ENCODE measurements at regions not wholly inside any gene's neighbourhood (a gene's known extent, or its start where the extent isn't known, plus 50 kb on each side); places are given as distances from the start of the nearest gene placed in this dataset.

DNA sequence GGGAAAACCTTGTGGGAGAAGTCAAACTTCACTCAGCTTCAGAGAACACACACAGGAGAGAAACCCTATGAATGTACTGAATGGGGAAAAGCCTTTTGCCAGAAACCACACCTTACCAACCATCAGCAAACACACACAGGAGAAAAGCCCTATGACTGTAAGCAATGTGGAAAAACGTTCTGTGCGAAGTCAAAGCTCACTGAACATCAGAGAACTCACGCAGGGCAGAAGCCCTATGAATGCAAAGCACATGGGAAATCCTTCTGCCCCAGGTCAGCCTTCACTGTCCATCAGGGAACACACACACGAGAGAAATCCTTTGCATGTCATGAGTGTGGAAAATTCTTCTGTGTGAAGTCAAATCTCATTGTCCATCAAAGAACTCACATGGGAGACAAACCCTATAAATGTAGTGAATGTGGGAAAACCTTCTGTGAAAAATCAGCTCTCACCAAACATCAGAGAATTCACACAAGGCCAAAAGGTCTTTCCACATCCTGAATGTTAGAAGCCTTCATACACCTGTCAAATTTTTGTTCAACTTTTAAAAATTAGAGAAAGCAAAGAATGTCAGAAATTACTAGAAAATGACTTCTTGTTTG, 199.4 kb downstream of the SMIM20 start:
- DNase-seq (ENCODE audit: low read depth, low spot score) = no peak
- H3K9me3 ChIP-seq (ENCODE audit: low read depth, low read length) = no peaks in the 10 kb centered on the region
- no peaks in the 10 kb centered on the region for H3K36me3 ChIP-seq (ENCODE audit: insufficient read depth, low read length)
- H3K4me3 ChIP-seq = no peak overlapping the region
- no peak for TF ChIP-seq POLR2AphosphoS5 (IDR thresholded peaks at IDR 0.05; ENCODE audit: borderline replicate concordance, low read depth, low read length)
- no peak for TF ChIP-seq EZH2 (IDR thresholded peaks at IDR 0.05)
- TF ChIP-seq FOXP2 (optimal IDR thresholded peaks at IDR 0.05; ENCODE audit: control extremely low read depth, extremely low read length, insufficient read depth) = no peak
- no peak overlapping the region for H3K9ac ChIP-seq (ENCODE audit: insufficient read length)
- no peak overlapping the region for H3K27ac ChIP-seq

DNA sequence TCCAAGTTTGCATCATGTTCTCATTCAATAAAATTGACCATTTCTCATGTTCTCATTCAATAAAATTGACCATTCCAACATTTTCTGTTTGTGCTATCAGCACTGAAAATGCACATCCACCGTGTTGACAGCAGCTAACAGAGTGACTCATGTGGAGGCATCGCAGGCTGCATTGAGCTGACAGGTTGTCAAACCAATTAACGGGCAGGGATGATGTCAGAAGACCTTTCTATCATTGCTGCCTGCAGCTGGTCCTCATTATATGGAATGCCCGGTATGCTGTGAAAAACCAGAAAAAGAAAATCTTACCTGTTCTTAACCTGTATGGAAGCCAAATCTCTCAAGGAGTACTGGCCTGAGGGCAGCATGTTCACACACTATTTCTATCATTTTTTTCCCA, 202.0 kb downstream of the SMIM20 start:
- TF ChIP-seq FOXP2 (optimal IDR thresholded peaks at IDR 0.05; ENCODE audit: control extremely low read depth, extremely low read length, insufficient read depth) = no peak
- TF ChIP-seq EZH2 (IDR thresholded peaks at IDR 0.05) = no peak
- no peak for TF ChIP-seq POLR2AphosphoS5 (IDR thresholded peaks at IDR 0.05; ENCODE audit: borderline replicate concordance, low read depth, low read length)
- H3K9me3 ChIP-seq (ENCODE audit: low read depth, low read length) = no peaks in the 10 kb centered on the region
- no peak overlapping the region for H3K4me3 ChIP-seq
- H3K9ac ChIP-seq (ENCODE audit: insufficient read length) = no peak overlapping the region
- H3K36me3 ChIP-seq (ENCODE audit: insufficient read depth, low read length) = no peaks in the 10 kb centered on the region
- DNase-seq (ENCODE audit: low read depth, low spot score) = no peak
- no peak overlapping the region for H3K27ac ChIP-seq

DNA sequence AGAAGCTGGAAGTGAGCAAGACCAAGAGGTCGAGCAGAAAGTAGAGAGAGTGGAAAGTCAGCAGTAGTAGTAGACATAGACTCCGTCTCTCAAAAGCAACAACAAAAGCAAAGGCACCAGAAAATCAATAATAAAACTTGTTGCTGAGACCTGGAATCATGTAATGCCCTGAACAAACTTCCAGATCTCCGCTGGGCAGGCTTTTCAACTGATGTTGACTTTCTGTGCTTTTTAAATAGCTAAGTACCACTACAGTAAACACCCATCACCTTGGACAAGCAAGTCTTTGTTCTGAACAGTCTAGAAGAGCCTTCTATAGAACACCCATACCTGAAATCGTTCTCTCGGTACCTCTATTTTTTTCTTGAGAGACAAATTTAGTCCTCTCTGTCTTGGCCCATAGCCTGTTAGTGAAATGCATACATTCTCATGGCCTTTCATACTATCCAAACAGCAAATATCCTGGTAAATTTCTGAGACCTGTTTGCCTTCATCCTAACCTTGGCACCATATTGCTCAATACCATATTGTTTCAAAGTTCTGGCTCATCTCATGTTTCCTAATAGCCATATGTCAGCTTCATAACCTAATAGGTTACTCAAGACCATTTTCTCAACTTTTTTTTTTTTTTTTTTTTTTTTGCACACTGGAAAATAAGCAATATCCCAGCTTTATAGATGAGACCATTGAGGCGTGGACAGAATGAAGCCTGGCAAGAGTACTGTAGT, 200.6 kb upstream of the RBPJ start:
- TF ChIP-seq EZH2 (IDR thresholded peaks at IDR 0.05) = no peak
- no peak for TF ChIP-seq FOXP2 (optimal IDR thresholded peaks at IDR 0.05; ENCODE audit: control extremely low read depth, extremely low read length, insufficient read depth)
- no peak for TF ChIP-seq POLR2AphosphoS5 (IDR thresholded peaks at IDR 0.05; ENCODE audit: borderline replicate concordance, low read depth, low read length)
- H3K36me3 ChIP-seq (ENCODE audit: insufficient read depth, low read length) = no peaks in the 10 kb centered on the region
- no peaks in the 10 kb centered on the region for H3K9me3 ChIP-seq (ENCODE audit: low read depth, low read length)
- DNase-seq (ENCODE audit: low read depth, low spot score) = no peak
- no peak overlapping the region for H3K9ac ChIP-seq (ENCODE audit: insufficient read length)
- no peak overlapping the region for H3K4me3 ChIP-seq
- H3K27ac ChIP-seq = no peak overlapping the region

DNA sequence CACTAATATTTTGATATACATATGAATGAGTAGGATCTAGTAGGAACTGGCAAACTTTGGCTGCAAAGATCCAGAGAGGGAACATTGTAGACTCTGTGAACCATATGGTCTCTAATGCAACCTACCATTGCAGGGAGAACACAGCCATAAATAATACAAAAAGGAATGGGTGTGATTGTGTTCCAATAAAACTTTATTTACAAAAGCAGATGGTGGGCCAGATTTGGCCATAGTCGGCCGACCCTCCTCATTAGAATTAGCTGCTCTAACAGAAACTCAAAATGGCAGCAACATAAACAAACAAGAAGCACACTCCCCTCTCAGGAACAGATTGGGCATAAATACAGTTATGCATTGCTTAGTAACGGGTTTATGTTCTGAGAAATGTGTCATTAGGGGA, 198.1 kb upstream of the RBPJ start:
- Histone ChIP-seq H3K27ac (no peak overlapping the region), H3K9ac (ENCODE audit: insufficient read length) (no peak overlapping the region), H3K4me3 (no peak overlapping the region), H3K9me3 (ENCODE audit: low read depth, low read length) (no peaks in the 10 kb centered on the region), H3K36me3 (ENCODE audit: insufficient read depth, low read length) (no peaks in the 10 kb centered on the region)
- no peak for TF ChIP-seq FOXP2 (optimal IDR thresholded peaks at IDR 0.05; ENCODE audit: control extremely low read depth, extremely low read length, insufficient read depth)
- no peak for TF ChIP-seq EZH2 (IDR thresholded peaks at IDR 0.05)
- TF ChIP-seq POLR2AphosphoS5 (IDR thresholded peaks at IDR 0.05; ENCODE audit: borderline replicate concordance, low read depth, low read length) = no peak
- no peak for DNase-seq (ENCODE audit: low read depth, low spot score)

DNA sequence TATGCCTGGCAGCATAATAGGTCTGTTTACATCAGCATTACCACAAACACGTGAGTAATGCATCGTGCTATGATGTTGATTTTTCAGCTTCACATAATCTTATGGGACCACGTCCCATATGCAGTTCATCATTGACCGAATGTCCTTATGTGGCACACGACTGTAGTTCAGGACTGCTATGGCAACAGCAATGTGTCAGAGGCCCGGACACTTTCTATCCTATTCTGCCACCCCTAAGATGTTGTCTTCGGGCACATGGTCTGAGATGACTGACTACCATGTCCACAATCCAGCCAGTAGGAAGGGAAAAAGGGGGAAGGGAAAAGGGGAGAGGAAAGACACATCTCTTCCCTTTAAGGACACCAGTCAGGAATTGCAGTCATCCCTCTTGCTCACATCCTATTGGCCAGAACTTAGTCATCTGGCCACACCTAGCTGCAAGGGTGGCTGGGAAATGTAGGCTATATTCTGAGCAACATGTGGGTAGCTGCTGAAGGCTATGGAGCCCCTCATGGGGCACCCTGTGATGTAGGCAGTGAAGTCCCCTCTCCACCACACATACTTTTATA, 196.0 kb upstream of the RBPJ start:
- no peak overlapping the region for H3K9ac ChIP-seq (ENCODE audit: insufficient read length)
- TF ChIP-seq POLR2AphosphoS5 (IDR thresholded peaks at IDR 0.05; ENCODE audit: borderline replicate concordance, low read depth, low read length) (no peak), FOXP2 (optimal IDR thresholded peaks at IDR 0.05; ENCODE audit: control extremely low read depth, extremely low read length, insufficient read depth) (no peak), EZH2 (IDR thresholded peaks at IDR 0.05) (no peak)
- no peaks in the 10 kb centered on the region for H3K9me3 ChIP-seq (ENCODE audit: low read depth, low read length)
- no peak overlapping the region for H3K4me3 ChIP-seq
- no peaks in the 10 kb centered on the region for H3K36me3 ChIP-seq (ENCODE audit: insufficient read depth, low read length)
- H3K27ac ChIP-seq = no peak overlapping the region
- DNase-seq (ENCODE audit: low read depth, low spot score) = no peak

DNA sequence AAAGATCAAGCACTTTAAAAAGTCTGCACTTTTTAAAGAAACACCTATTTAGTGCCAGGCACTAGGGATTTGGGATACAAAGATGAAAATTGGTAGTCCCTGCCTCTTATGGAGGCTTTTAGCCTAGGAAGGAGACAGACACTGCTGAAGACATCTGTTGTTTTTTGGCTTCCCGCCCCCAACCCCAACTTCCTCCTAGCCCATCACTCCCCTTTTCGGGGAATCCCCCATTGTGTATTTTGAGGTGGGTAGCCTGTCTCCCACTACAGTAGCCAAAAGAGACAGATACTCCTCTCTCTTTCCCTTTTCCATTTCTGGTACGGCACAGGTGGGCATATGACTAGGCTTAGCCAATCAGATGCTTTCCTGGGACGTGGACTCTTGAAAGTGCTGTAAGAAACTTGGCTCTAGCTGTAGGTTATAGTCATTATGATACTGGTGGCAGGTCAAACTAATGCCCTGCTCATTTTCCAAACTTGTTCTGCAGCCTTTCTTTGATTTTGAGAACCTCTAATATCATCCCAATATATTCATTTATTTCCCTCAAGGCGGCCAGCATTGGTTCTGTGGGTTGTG, 194.6 kb upstream of the RBPJ start:
- H3K9me3 ChIP-seq (ENCODE audit: low read depth, low read length) = no peaks in the 10 kb centered on the region
- H3K9ac ChIP-seq (ENCODE audit: insufficient read length) = no peak overlapping the region
- no peak overlapping the region for H3K27ac ChIP-seq
- no peaks in the 10 kb centered on the region for H3K36me3 ChIP-seq (ENCODE audit: insufficient read depth, low read length)
- TF ChIP-seq EZH2 (IDR thresholded peaks at IDR 0.05) (no peak), POLR2AphosphoS5 (IDR thresholded peaks at IDR 0.05; ENCODE audit: borderline replicate concordance, low read depth, low read length) (no peak), FOXP2 (optimal IDR thresholded peaks at IDR 0.05; ENCODE audit: control extremely low read depth, extremely low read length, insufficient read depth) (no peak)
- no peak for DNase-seq (ENCODE audit: low read depth, low spot score)
- H3K4me3 ChIP-seq = no peak overlapping the region

DNA sequence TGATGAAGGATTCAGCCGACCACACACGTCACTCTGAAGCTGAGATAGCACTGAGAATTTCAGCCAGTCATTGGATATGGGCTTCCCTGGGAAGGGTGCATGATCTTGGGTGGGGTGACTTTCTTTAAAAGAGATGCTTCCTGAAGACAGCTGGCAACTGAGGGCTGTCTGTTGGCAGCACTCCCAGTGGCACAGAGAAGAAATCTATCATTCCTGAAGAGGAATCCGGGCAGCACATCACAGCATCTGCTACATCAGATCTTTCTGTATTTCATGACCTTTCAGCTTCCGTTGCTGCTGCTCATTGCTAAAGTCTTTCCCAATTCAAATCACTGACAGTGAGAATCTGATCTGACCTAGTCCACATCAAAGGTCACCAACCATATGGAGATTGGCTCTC, 193.8 kb upstream of the RBPJ start:
- no peaks in the 10 kb centered on the region for H3K9me3 ChIP-seq (ENCODE audit: low read depth, low read length)
- DNase-seq (ENCODE audit: low read depth, low spot score) = no peak
- no peak for TF ChIP-seq FOXP2 (optimal IDR thresholded peaks at IDR 0.05; ENCODE audit: control extremely low read depth, extremely low read length, insufficient read depth)
- no peak for TF ChIP-seq EZH2 (IDR thresholded peaks at IDR 0.05)
- TF ChIP-seq POLR2AphosphoS5 (IDR thresholded peaks at IDR 0.05; ENCODE audit: borderline replicate concordance, low read depth, low read length) = no peak
- no peak overlapping the region for H3K4me3 ChIP-seq
- no peak overlapping the region for H3K27ac ChIP-seq
- no peaks in the 10 kb centered on the region for H3K36me3 ChIP-seq (ENCODE audit: insufficient read depth, low read length)
- H3K9ac ChIP-seq (ENCODE audit: insufficient read length) = no peak overlapping the region

- H3K9me3 ChIP-seq (ENCODE audit: low read depth, low read length) = no peaks in the 10 kb centered on the region
- H3K27ac ChIP-seq = no peak overlapping the region
- no peak overlapping the region for H3K9ac ChIP-seq (ENCODE audit: insufficient read length)
- TF ChIP-seq FOXP2 (optimal IDR thresholded peaks at IDR 0.05; ENCODE audit: control extremely low read depth, extremely low read length, insufficient read depth) = no peak
- TF ChIP-seq EZH2 (IDR thresholded peaks at IDR 0.05) = no peak
- TF ChIP-seq POLR2AphosphoS5 (IDR thresholded peaks at IDR 0.05; ENCODE audit: borderline replicate concordance, low read depth, low read length) = no peak
- H3K4me3 ChIP-seq = no peak overlapping the region
- no peaks in the 10 kb centered on the region for H3K36me3 ChIP-seq (ENCODE audit: insufficient read depth, low read length)
- DNase-seq (ENCODE audit: low read depth, low spot score) = no peak
Observed at GRCh38 chr4:26127851-26128337, 192.9 kb upstream of the RBPJ start.
